ENCODE measurements at regions not wholly inside any gene's neighbourhood (a gene's known extent, or its start where the extent isn't known, plus 50 kb on each side); places are given as distances from the start of the nearest gene placed in this dataset.

DNA sequence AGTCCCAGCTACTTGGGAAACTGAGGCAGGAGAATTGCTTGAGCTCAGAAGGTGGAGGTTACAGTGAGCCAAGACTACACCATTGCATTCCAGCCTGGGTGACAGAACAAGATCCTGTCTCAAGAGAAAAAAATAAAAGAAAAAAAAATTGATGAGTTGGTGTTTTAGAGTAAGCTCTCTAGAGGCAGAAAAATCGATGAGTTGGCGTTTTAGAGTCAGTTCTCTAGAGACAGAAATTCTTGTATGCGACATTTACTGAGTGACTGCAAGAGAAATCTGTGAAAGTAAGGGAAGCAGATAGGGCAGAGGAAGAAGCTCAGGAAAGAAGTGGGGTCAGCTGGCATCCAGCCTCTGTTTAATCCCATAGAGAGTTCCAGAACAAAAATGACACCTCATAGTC is 298.7 kb upstream of the ARRDC4 start:
- DNase-seq, result no peak

DNA sequence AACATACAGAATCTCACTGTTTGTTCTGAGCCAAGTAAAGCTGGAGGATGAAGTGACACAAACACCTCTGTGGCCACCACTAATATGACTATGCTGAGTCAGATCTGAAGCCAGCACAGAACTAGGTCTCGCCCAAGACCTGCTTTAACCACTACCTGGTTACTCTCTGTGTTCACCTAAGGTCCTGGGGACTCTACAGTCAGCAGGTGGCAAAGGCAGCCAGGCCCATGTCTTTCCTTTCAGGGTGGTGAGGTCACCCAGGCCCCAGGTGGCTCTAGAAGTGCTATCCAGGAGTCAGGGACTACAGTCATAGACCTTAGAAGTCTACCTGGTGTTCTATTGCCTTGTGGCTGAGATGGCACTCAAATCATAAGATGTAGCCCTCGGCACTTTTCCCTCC is 287.9 kb upstream of the ARRDC4 start:
- no peak for DNase-seq

DNA sequence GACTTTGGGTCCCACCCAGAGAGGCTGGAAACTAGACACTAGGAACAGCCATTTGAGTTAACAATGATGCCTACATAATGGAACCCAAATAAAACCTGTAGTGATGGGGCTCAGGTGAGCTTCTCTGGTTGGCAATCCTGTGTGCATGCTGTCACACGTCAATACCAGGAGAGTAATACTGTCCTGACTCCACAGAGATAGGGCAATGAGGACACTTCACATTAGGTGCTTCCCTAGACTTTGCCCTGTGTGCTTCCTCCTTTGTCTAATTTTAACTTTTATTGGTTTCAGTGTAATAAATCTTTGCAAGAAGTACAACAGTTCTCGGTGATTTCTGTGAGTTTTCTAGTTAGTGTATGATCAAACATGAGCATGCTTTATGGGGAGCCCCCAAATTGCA is 281.8 kb upstream of the ARRDC4 start:
- DNase-seq, result no peak

DNA sequence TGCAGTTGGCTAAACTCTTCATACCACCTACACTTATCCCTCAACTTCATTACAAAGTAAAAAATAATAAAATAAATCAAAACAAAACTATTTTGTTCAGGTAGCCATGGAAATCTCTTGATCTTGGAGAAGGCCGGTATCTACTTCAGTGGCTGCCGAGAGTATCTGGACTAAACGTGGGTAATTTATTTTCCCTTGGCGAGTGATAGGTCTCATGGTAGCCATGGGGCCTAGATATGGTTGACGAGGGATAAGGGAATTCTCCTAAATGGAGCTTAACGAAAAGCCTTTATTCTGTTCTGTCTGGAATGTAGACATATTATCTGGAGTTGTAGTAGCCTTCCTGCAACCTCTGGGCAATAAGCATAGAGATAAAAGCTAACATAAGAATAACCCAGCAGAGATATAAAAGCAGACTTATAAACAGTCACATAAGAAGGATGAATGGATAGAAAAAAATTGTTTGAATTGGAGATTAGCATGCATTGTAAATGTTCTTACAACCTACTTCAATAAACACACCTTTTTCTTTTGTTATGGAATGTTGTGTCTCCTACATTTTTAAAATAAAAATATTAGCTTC is 281.3 kb upstream of the ARRDC4 start:
- DNase-seq, result no peak

DNA sequence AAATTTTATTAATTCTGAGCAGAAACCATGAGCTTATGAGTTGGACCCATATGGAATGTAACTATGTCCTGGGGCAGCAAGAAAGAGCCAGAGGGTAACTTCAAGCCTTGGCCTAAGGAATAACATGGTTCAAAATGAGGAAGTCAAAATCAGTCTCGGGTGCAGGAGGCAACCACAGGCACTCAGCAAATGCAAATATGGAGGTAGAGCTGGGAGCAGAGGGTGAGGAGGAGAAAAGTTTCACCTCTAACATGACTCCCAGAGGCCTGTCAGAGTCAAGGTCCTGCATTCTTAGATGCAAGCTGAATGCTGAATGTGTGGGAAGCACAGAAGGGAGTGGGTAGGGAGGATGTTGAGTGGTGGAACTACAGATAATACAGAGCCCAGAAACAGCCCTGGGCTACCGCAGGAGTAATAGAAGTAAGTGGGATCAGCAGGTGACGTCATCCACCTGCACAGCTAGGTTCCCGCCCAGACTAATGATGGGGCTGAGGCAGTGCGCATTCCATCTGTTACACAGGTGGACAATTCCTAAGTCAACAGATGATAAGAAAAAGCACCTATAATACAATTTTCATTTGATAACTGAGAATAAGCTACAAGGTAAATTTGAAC is 279.8 kb upstream of the ARRDC4 start:
- DNase-seq, result no peak

DNA sequence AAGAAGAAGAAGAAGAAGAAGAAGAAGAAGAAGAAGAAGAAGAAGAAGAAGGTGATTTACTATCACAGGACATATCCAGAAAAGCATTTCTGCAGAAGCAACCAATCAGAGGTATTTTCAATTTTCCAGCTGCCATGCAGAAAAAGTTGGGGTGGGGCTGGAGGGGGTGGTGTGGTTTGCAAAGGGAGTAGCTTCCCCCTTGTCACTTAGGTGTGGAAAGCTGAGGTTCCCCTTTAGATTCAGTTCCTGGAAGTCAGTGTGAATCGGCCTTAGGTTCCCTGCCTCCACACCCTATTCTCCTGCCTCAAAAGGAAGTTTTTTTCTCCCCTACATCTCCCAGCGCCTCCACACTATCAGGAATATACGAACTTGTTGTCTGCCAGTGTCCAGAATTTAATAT is 276.7 kb upstream of the ARRDC4 start:
- DNase-seq, result no peak

DNA sequence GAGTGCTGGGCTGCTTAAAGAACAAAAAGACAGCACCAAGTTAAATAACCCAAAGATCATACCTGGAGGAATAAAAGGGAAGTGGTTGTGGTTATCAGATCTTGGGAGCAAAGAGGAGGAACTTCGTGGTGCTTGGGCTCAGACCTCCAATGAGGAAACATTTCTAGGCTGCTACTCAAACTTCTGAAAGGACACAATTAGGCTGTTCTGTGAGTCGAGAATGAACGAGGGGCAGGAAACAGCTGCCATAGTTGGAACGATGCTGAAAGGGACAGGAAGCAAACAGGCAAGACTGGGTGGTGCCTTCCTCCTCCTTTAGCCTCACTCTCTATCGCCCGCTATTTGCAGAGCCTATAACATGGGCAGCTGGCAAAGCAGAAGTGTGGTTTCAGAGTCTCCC is 276.3 kb upstream of the ARRDC4 start:
- DNase-seq, result no peak

DNA sequence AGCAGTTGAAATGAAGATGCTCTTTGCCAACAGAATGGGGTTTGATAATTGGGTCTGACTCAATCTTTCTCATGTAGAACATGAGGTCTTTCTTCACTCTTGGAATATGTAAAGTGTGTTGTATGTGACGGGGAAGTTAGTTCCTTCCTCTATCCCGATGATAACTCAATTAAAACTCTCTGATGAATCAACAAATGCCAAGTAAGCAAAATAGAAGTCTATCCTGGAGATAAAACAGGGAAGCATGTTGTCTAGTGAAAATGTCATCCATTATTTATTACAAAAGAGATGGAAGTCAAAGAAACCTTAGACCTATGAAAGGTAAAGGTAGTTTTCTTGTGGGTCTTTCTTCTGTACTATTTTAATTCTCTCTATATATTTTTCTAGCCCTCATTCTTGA is 274.2 kb upstream of the ARRDC4 start:
- DNase-seq, result no peak

DNA sequence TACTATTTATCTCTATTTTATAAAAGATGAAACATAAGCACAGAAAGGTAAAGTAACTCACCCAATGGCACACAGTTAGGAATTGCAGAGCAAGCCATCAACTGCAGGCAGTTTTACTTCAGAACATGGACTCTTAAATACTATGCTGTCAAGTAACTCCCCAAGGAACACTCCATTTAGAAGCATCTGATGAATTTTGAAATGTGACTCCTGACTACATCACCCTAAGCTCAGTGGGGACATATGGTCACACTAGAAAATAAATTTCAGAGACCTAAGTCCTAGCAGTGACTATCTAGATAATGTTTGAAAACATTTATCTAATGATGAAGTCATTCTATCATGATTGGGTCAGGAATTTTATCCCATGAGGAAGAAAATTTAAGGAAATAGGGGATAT is 272.8 kb upstream of the ARRDC4 start:
- no peak for DNase-seq

DNA sequence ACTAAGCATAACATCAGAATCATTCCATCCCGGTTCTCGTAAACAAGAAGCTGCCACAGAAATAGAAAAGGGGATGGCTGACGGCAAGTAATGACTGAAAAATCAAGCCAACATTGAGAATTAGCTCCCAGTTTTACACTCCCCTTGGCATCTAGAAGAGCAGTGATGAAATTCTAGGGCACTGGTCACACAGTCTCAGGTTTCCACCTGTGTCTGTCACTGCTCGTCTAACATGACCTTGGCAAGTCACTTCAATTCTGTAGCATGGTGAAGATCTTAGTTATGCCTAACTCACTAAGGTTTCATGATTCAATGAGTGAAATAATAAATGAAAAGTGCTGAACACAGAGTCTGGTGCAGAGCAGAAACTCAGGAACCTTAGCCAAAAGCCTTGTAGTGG is 272.3 kb upstream of the ARRDC4 start:
- no peak for DNase-seq

DNA sequence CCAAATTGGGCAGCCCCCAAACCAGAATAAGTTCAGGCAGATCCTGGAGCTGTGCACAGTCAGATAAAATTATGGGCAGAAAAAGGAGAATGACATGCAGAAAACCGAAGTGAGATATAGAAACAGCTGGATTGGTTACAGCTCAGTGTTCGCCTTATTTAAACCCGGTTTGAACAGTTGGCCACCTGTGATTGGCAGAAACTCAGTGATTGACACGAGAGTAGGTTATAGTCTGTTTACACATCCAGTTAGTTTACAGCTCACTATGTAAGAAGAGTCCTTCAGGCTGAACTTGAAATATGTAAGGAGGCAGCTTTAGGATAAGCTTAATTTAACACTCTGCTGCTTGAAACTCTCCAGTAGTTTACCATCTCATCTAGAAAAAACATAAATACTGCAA is 271.6 kb upstream of the ARRDC4 start:
- no peak for DNase-seq

DNA sequence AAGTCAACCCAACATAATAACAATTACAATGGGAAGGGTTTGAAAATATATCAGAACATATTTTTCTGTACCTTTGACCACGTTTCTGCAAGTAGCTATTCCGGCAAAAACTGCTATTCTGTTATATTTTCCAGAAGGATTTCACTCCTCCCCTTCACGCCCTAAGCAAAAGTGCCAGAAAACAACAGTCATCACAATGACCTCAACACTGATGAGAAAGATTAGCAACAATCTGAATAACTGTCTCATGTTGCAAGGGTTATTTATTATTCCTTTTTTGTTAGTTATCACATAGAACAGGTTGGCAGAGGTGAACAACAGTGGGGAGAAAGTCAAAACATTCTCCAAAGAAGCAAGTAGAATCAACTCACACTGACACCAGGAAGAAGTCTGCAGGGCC is 269.4 kb upstream of the ARRDC4 start:
- DNase-seq, result no peak

DNA sequence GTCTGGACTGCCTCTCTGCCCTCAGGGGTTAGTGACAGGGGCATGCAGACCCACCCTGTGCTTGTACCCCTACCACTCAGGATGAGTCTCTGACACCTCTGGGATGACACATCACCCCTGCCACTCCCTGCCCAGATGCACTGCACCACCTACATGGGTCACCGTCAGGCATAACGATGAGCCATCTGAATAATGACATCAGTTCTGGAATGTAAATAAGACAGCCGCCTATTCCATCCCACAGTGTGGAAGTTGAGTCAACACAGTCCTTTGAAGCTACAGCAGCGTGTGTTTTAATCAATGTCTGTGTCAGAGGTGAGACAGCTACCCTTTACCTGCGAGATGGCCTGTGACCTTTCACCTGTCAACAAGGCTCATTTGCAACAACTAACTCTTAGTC is 268.7 kb upstream of the ARRDC4 start:
- DNase-seq, result no peak

DNA sequence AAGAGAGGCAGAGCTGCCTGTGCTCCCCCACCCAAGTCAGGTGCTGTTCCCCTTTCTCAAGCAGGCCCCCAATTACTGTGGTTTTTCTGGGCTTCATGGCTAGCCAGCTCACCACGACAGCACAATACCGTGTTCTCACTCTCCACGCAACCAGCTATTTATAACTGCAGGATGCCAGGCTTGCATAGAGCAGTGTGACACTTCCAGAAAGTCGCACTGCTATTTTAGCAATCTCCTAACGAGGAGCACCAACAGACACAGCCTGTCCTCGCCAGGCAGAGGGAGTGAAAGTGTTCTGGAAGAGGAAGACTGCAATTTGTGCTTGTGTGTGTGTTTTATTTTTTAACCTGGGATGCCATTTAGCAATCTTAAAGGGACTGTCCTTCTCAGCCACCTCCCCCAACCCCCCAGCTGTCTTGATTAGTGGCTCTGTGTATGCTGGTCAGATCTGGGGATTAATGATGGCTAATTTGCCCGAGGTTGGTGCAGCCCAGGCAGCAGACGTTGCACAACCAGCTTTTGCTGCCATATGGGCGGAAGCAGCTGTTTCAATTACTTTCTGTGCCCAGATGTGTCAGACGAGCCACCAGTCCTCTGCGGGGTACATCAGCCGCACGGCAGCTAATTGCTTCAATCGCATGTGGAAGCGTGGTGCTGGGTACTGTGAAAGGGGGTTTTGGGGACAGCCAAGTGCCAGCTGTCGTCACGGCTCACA is 268.0 kb upstream of the ARRDC4 start:
- DNase-seq, result no peak

DNA sequence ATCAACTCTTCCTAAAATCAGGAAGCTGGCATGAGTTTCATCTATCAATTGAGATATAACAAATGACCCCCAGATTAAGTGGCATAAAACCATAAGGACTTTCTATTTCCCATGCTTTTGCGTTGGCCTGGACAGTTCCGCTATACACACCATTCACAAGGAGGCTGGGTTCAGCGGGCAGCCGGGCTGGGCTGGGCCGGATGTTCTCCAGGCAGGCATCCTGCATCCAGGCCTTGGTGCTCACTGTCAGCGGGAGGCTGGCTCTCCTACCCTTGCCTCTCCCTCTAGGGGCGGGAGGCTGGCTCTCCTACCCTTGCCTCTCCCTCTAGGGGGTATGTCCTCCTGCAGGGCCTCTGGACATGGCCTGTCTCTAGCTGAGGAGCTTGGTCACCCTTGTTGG is 266.0 kb upstream of the ARRDC4 start:
- DNase-seq, result no peak

DNA sequence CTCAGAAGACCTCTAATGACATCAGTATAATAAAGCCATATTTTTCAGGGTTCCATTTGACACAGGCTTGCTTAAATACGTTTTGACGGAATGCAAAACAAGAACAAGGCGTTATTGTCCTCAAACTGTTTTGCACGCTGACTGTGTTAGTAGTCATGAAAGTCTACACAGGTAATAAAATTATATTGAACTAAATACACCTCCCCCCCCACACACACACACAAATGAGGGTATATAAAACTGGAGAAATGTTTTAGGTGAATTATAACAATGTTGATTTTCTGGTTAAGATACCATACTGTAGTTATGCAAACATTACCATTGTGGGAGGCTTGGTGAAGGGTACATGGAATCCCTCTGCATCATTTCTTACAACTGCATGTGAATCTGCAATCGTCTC is 257.1 kb upstream of the ARRDC4 start:
- DNase-seq, result no peak

DNA sequence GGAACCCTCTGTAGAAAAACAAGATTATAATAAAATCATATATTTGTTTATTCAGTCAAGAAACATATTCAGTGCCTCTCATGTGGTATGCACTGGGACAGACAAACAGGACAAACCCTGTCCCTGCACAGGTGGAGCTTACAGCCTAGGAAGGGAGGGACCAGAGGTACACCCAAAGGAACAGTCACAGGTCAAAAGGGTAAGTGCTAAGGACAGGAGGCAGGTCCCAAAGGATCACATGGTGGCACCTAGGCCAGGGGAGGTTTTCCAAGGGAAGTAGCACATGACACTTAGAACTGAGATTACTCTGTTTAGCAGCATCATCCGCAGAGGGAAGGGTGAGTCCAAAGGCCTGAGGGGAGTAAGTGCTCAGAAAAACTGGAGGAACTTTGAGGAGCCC is 254.4 kb upstream of the ARRDC4 start:
- no peak for DNase-seq

DNA sequence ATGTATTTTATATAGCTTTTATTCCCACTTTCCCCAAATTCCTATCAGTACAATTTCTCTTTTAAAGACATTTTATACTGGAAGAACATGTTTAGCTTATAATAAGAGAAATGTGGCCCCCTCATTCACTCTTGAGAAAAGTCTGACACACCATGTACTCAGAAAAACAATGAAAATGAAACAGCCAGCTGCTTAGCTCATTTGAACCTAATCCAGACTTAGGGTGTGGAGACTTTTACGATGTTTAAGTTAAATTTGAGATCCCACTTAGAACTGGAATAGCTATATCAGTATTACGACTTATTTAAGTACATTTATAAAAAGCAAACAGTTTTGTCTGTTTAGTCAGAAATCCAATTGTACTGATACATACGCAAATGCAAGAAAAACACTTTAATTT is 252.3 kb upstream of the ARRDC4 start:
- no peak for DNase-seq

DNA sequence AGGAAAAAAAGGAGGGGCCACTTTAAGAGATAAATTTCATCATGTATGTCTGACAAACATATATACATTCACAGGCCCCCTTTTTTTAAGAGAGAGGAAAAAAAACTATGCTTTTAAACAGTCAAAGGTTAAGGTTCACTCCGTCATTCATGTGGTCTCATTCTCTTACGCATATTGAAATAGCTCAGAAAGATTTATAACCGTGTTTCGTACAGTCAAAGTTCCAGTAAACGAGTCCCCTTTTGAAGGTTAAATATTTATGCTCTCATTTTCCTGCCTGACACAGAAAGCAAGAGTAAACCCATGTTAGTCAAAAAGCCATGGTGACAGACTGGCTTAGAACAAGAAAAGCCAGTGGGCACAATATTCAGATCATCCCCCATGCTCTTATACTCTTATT is 248.0 kb upstream of the ARRDC4 start:
- DNase-seq, result no peak

DNA sequence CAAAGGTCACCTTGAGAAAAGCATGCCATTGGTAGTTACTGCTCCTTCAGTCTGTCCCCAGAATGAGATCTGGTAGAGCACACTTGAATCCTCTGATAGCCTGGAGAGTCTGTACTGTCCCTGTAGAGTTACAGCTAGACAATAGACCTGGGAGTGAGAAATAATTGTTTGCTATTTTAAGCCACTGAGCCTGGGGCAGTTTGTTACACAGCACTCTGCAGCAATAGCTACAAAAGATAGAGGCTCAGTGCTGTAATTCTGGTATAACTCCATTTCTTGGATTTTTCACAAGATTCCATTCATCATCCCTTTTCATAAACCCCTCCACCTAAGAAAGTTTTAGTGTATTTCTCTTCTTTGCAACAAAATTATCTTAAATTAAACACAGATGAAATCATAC is 242.7 kb upstream of the ARRDC4 start:
- no peak for DNase-seq

DNA sequence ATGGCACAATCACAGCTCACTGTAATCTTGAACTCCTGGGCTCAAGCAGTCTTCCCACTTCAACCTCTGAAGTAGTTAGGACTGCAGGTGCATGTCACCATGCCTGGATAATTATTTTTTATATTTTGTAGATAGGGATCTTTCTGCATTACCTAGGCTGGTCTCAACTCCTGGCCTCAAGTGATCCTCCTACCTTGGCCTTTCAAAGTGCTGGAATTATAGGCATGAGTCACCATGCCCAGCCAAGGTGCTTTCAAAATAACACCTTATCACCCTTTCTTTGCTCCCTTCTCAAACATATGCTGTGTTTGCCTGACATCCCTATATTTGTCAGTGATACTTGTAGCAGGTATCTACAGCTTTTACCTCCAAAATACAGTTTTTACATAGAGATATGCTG is 242.0 kb upstream of the ARRDC4 start:
- DNase-seq, result no peak

DNA sequence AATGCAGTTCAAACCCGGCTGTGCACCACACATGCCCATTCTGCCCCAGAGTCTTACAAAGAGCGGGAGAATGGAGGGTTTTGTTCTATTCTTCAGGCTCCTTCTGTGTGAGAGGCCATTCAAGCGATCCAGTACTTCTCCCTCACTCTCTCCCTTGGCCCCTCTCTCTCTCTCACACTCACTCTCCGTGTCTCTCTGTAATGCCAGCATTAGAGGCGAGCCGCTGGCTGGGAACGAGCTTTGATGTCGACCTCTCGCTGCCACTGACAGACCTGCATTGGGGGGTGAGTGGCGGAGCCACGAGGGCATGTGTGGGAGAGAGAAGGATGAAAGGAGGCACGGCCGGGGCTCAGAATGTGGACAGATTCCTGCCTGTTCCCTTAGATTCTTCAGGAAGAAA is 231.7 kb upstream of the ARRDC4 start:
- DNase-seq, result no peak

DNA sequence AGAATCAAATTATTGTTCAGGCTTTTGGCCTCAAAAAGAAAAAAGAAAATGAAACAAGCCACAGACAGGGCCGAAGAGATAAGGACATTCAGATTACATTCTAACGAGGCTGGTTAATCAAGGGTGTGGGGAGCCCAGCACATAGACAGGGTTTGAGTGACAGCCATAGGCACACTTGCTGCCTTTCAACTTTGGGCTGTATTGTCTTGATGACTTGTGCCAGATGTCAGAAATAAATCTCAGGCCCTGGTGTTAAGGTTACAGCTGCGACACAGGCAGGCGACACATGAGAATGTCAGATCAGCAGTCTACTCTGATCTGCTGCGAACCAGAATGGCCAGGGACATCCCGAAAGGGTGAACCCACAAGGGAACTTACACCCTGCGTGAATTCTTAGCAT is 231.2 kb upstream of the ARRDC4 start:
- DNase-seq, result no peak

DNA sequence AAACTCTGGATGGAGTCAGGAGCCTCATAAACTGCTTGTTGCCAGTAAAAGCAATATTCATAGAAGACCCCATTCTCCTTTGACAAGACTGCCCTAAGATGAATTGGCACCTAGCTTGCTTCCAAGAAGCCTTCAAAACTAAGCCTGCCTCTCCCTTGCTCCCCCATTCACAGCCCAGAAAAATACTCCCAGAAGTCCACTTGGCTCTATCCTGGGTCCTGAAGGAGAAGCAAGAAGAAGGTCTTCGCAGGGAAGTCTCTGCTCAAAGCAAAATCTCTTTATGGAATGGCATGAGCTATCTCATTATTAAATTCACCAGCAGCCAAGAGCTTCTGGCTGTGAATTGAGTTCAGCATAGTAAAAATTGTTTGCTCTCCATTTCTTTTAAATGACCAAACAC is 230.2 kb upstream of the ARRDC4 start:
- DNase-seq, result no peak

DNA sequence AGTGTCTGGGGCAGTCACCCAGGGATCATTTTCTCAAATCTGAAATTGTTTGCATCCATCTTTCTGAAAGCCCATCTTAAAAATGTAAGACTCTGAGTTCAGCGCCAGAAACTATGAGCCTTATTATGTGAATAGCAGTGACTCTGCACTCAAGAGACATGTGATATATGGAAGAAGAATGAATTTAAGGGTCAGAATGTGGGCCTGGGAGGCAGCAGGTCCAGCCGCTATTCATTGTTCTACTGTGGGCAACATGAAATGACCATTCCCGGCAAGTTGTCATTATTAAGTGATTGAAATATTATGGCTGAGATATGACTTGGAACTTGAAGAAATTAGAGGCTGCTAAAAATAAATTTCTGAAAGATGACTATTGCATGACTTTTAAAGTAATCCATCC is 228.6 kb upstream of the ARRDC4 start:
- no peak for DNase-seq
